Vagina (tissue), 2 donors: ENCODE measurements at regions not wholly inside any gene's neighbourhood (a gene's known extent, or its start where the extent isn't known, plus 50 kb on each side); places are given as distances from the start of the nearest gene placed in this dataset.
"Not testable (repeated sequence)": the region's sequence is repeated elsewhere in the genome, so short reads cannot be mapped to it uniquely, and the experiment has no call there.

Experiments used
- POLR2A ChIP-seq, 2 donors: fragments of 450-650 bp; IDR thresholded peaks; one replicate each; pipeline ENCODE4 v1.6.1; 2017; ENCODE audit warnings: antibody characterized with exemption in 2 of 2, mild to moderate bottlenecking in 2 of 2, moderate library complexity in 2 of 2
- TF ChIP-seq, protein P1 (sequence below), 3 experiments: fragments of 450-650 bp in 2 of 3; fragments of 200-600 bp in 1 of 3; sonication (generic) in 1 of 3; IDR thresholded peaks; one replicate each; pipeline ENCODE4 v1.5.1; 2017 to 2019; ENCODE audit warnings: antibody characterized with exemption in 3 of 3, mild to moderate bottlenecking in 2 of 3, moderate library complexity in 2 of 3

DNA sequence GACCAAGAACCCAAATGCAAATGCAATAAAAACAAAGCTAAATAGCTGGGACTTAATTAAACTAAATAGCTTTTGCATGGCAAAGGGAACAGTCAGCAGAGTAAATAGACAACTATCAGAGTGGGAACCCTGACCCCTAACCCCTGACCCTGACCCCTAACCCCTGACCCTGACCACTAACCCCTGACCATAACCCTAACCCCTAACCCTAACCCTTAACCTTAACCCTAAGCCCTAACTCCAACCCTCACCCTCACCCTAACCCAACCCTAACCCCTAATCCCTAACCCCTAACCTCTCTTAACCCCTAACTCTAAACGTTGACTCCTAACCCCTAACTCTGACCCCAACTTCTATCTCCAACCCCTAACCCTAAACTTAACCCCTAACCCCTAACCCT lies 3014.3 kb upstream of the TEKT4 start:
- TF ChIP-seq, protein P1, sequence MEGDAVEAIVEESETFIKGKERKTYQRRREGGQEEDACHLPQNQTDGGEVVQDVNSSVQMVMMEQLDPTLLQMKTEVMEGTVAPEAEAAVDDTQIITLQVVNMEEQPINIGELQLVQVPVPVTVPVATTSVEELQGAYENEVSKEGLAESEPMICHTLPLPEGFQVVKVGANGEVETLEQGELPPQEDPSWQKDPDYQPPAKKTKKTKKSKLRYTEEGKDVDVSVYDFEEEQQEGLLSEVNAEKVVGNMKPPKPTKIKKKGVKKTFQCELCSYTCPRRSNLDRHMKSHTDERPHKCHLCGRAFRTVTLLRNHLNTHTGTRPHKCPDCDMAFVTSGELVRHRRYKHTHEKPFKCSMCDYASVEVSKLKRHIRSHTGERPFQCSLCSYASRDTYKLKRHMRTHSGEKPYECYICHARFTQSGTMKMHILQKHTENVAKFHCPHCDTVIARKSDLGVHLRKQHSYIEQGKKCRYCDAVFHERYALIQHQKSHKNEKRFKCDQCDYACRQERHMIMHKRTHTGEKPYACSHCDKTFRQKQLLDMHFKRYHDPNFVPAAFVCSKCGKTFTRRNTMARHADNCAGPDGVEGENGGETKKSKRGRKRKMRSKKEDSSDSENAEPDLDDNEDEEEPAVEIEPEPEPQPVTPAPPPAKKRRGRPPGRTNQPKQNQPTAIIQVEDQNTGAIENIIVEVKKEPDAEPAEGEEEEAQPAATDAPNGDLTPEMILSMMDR (IDR thresholded peaks at IDR 0.05) = not testable (repeated sequence)
- not testable (repeated sequence) for TF ChIP-seq POLR2A (IDR thresholded peaks at IDR 0.05)
